ENCODE measurements at regions not wholly inside any gene's neighbourhood (a gene's known extent, or its start where the extent isn't known, plus 50 kb on each side); places are given as distances from the start of the nearest gene placed in this dataset.

- POLR2A ChIA-PET, result no interaction called here
- no peak for DNase-seq (ENCODE audit: extremely low spot score)
- CTCF ChIA-PET, result no interaction called here
- TF ChIP-seq CTBP1 (IDR thresholded peaks at IDR 0.05; ENCODE audit: borderline replicate concordance) (no peak), SP1 (IDR thresholded peaks at IDR 0.05) (no peak), FOXA1 (IDR thresholded peaks at IDR 0.05) (no peak), BHLHE40 (IDR thresholded peaks at IDR 0.05; ENCODE audit: borderline replicate concordance) (no peak), ELF4 (IDR thresholded peaks at IDR 0.05) (no peak), L3MBTL2 (conservative IDR thresholded peaks at IDR 0.05) (no peak), LEF1 (IDR thresholded peaks at IDR 0.05; ENCODE audit: borderline replicate concordance) (no peak), SUZ12 (IDR thresholded peaks at IDR 0.05) (no peak), PKNOX1 (IDR thresholded peaks at IDR 0.05) (no peak), NFRKB (IDR thresholded peaks at IDR 0.05) (no peak), ZNF384 (IDR thresholded peaks at IDR 0.05) (no peak), HDGF (IDR thresholded peaks at IDR 0.05; ENCODE audit: borderline replicate concordance) (no peak), ARNT (IDR thresholded peaks at IDR 0.05) (no peak), FOXM1 (IDR thresholded peaks at IDR 0.05; ENCODE audit: borderline replicate concordance) (no peak), FOXK2 (IDR thresholded peaks at IDR 0.05) (no peak), TARDBP (IDR thresholded peaks at IDR 0.05) (no peak)
Measured at GRCh38 chr3:74676-75243, 121.8 kb upstream of the CHL1 start.

- no peak for TF ChIP-seq NFRKB (IDR thresholded peaks at IDR 0.05)
- CTCF ChIA-PET, result no interaction called here
- no peak for DNase-seq (ENCODE audit: extremely low spot score)
- POLR2A ChIA-PET, result no interaction called here
Measured at GRCh38 chr3:75260-75659, 121.3 kb upstream of the CHL1 start.

GRCh38 chr3:79542-79941 lies 117.0 kb upstream of the CHL1 start:
- TF ChIP-seq ELF4 (IDR thresholded peaks at IDR 0.05), result no peak
- TF ChIP-seq BHLHE40 (IDR thresholded peaks at IDR 0.05; ENCODE audit: borderline replicate concordance), result no peak
- TF ChIP-seq PKNOX1 (IDR thresholded peaks at IDR 0.05), result no peak
- no peak for TF ChIP-seq ARNT (IDR thresholded peaks at IDR 0.05)
- no peak for TF ChIP-seq L3MBTL2 (conservative IDR thresholded peaks at IDR 0.05)
- TF ChIP-seq ZNF384 (IDR thresholded peaks at IDR 0.05), result no peak
- no peak for DNase-seq (ENCODE audit: extremely low spot score)
- POLR2A ChIA-PET, result no interaction called here
- CTCF ChIA-PET, result no interaction called here

DNA sequence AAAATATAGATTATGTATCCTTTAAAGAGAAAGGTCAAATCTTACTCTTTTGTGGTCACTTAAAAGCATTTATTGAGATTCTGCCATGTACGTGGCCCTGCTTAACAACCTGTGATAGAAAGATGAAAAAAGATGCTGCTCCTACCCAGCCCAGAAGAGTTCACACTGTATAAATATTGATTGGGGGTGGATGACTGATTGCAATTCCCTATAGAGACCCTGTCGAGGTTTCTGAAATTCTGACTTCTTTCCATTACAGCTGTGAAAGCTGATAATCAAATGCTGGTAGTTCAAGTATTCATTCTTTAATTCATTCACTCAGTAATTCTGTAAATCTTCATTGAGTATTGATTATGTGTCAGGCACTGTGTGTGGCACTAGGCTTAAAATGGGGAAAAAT lies 114.1 kb upstream of the CHL1 start:
- no peak for TF ChIP-seq CTBP1 (IDR thresholded peaks at IDR 0.05; ENCODE audit: borderline replicate concordance)
- TF ChIP-seq ELF4 (IDR thresholded peaks at IDR 0.05), result no peak
- TF ChIP-seq FOXK2 (IDR thresholded peaks at IDR 0.05), result no peak
- TF ChIP-seq FOXM1 (IDR thresholded peaks at IDR 0.05; ENCODE audit: borderline replicate concordance), result no peak
- TF ChIP-seq PKNOX1 (IDR thresholded peaks at IDR 0.05), result no peak
- TF ChIP-seq ZNF384 (IDR thresholded peaks at IDR 0.05), result no peak
- TF ChIP-seq FOXA1 (IDR thresholded peaks at IDR 0.05), result no peak
- TF ChIP-seq SP1 (IDR thresholded peaks at IDR 0.05), result no peak
- TF ChIP-seq NFRKB (IDR thresholded peaks at IDR 0.05), result no peak
- no peak for TF ChIP-seq BHLHE40 (IDR thresholded peaks at IDR 0.05; ENCODE audit: borderline replicate concordance)
- ChIA-PET POLR2A (no interaction called here), CTCF (no interaction called here)
- DNase-seq (ENCODE audit: extremely low spot score), result no peak

- TF ChIP-seq FOXM1 (IDR thresholded peaks at IDR 0.05; ENCODE audit: borderline replicate concordance) (no peak), L3MBTL2 (conservative IDR thresholded peaks at IDR 0.05) (no peak), ELF4 (IDR thresholded peaks at IDR 0.05) (no peak), SUZ12 (IDR thresholded peaks at IDR 0.05) (no peak), TARDBP (IDR thresholded peaks at IDR 0.05) (no peak)
- DNase-seq (ENCODE audit: extremely low spot score), result no peak
- CTCF ChIA-PET, result no interaction called here
- POLR2A ChIA-PET, result no interaction called here
Measured at GRCh38 chr3:83096-83495, 113.5 kb upstream of the CHL1 start.

- no peak for TF ChIP-seq ARNT (IDR thresholded peaks at IDR 0.05)
- no peak for TF ChIP-seq SP1 (IDR thresholded peaks at IDR 0.05)
- TF ChIP-seq TARDBP (IDR thresholded peaks at IDR 0.05), result no peak
- TF ChIP-seq PKNOX1 (IDR thresholded peaks at IDR 0.05), result no peak
- no peak for TF ChIP-seq LEF1 (IDR thresholded peaks at IDR 0.05; ENCODE audit: borderline replicate concordance)
- no peak for TF ChIP-seq ELF4 (IDR thresholded peaks at IDR 0.05)
- no peak for TF ChIP-seq FOXK2 (IDR thresholded peaks at IDR 0.05)
- no peak for TF ChIP-seq ZNF384 (IDR thresholded peaks at IDR 0.05)
- no peak for TF ChIP-seq SUZ12 (IDR thresholded peaks at IDR 0.05)
- no peak for TF ChIP-seq FOXA1 (IDR thresholded peaks at IDR 0.05)
- TF ChIP-seq CTBP1 (IDR thresholded peaks at IDR 0.05; ENCODE audit: borderline replicate concordance), result no peak
- no peak for DNase-seq (ENCODE audit: extremely low spot score)
- ChIA-PET CTCF (no interaction called here), POLR2A (no interaction called here)
Measured at GRCh38 chr3:85180-85579, 111.4 kb upstream of the CHL1 start.

DNA sequence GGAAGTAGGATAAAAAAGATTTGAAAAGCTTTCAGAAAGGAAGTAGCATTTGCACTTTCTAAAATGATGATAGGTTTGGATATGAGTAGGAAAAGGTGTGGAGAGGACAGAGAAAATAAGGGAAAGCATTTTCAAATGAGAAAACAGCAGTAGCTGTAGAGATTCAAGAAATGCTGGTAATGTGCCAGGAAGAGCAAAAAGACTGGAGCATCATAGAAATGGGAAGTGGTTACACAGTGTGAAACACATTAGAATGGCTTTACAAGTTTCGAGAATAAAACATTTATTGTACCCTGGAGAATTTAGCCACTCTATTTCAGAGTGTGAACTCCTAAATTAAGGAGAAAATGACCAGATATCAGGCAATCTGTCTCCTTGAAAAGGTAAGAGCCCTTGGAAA lies 108.3 kb upstream of the CHL1 start:
- POLR2A ChIA-PET, result no interaction called here
- CTCF ChIA-PET, result no interaction called here
- no peak for TF ChIP-seq SP1 (IDR thresholded peaks at IDR 0.05)
- no peak for TF ChIP-seq LEF1 (IDR thresholded peaks at IDR 0.05; ENCODE audit: borderline replicate concordance)
- TF ChIP-seq ARNT (IDR thresholded peaks at IDR 0.05), result no peak
- no peak for TF ChIP-seq L3MBTL2 (conservative IDR thresholded peaks at IDR 0.05)
- TF ChIP-seq SUZ12 (IDR thresholded peaks at IDR 0.05), result no peak
- TF ChIP-seq NFRKB (IDR thresholded peaks at IDR 0.05), result no peak
- TF ChIP-seq ELF4 (IDR thresholded peaks at IDR 0.05), result no peak
- no peak for TF ChIP-seq FOXK2 (IDR thresholded peaks at IDR 0.05)
- TF ChIP-seq HDGF (IDR thresholded peaks at IDR 0.05; ENCODE audit: borderline replicate concordance), result no peak
- no peak for TF ChIP-seq CTBP1 (IDR thresholded peaks at IDR 0.05; ENCODE audit: borderline replicate concordance)
- TF ChIP-seq FOXA1 (IDR thresholded peaks at IDR 0.05), result no peak
- DNase-seq (ENCODE audit: extremely low spot score), result no peak

Measured in HEK293T (cell line).